ENCODE measurements at regions not wholly inside any gene's neighbourhood (a gene's known extent, or its start where the extent isn't known, plus 50 kb on each side); places are given as distances from the start of the nearest gene placed in this dataset.

GRCh38 chr3:161731968-161732367 lies 235.4 kb downstream of the OTOL1 start:
- no peaks in the 10 kb centered on the region for H3K36me3 ChIP-seq
- intact Hi-C loops (cut with DNase I; ENCODE audit: low total_unique reads) = no loop called here
- no peak overlapping the region for H3K4me3 ChIP-seq
- no peak for DNase-seq
- no peak overlapping the region for H3K27ac ChIP-seq
- TF ChIP-seq CTCF (IDR thresholded peaks at IDR 0.05) = no peak
- no peaks in the 10 kb centered on the region for H3K9me3 ChIP-seq
- H3K4me1 ChIP-seq = no peaks in the 10 kb centered on the region
- no peaks in the 10 kb centered on the region for H3K27me3 ChIP-seq

GRCh38 chr3:161737171-161737570 lies 240.6 kb downstream of the OTOL1 start:
- H3K27ac ChIP-seq = no peak overlapping the region

GRCh38 chr3:161740421-161740820 lies 243.8 kb downstream of the OTOL1 start:
- no peaks in the 10 kb centered on the region for H3K36me3 ChIP-seq
- no peak overlapping the region for H3K27ac ChIP-seq
- H3K9me3 ChIP-seq = no peaks in the 10 kb centered on the region
- no peak overlapping the region for H3K4me3 ChIP-seq
- no peaks in the 10 kb centered on the region for H3K27me3 ChIP-seq
- no peaks in the 10 kb centered on the region for H3K4me1 ChIP-seq
- intact Hi-C loops (cut with DNase I; ENCODE audit: low total_unique reads) = no loop called here
- DNase-seq = no peak
- TF ChIP-seq CTCF (IDR thresholded peaks at IDR 0.05) = no peak

More at GRCh38 chr3:161737171-161737570, 240.6 kb downstream of the OTOL1 start:
- H3K36me3 ChIP-seq = no peaks in the 10 kb centered on the region
- no peak for DNase-seq
- H3K4me3 ChIP-seq = no peak overlapping the region
- H3K4me1 ChIP-seq = no peaks in the 10 kb centered on the region
- no peaks in the 10 kb centered on the region for H3K27me3 ChIP-seq
- H3K9me3 ChIP-seq = no peaks in the 10 kb centered on the region
- TF ChIP-seq CTCF (IDR thresholded peaks at IDR 0.05) = no peak
- intact Hi-C loops (cut with DNase I; ENCODE audit: low total_unique reads) = no loop called here

GRCh38 chr3:161744366-161744765 lies 247.8 kb downstream of the OTOL1 start:
- no peaks in the 10 kb centered on the region for H3K9me3 ChIP-seq
- TF ChIP-seq CTCF (IDR thresholded peaks at IDR 0.05) = no peak
- H3K36me3 ChIP-seq = no peaks in the 10 kb centered on the region
- no peaks in the 10 kb centered on the region for H3K4me1 ChIP-seq
- H3K27ac ChIP-seq = no peak overlapping the region
- no peaks in the 10 kb centered on the region for H3K27me3 ChIP-seq
- H3K4me3 ChIP-seq = no peak overlapping the region
- intact Hi-C loops (cut with DNase I; ENCODE audit: low total_unique reads) = no loop called here
- DNase-seq = no peak

- Histone ChIP-seq H3K9me3 (no peaks in the 10 kb centered on the region), H3K36me3 (no peaks in the 10 kb centered on the region), H3K27me3 (no peaks in the 10 kb centered on the region), H3K4me3 (no peak overlapping the region), H3K4me1 (no peaks in the 10 kb centered on the region), H3K27ac (no peak overlapping the region)
- intact Hi-C loops (cut with DNase I; ENCODE audit: low total_unique reads) = no loop called here
- DNase-seq = no peak
- TF ChIP-seq CTCF (IDR thresholded peaks at IDR 0.05) = no peak
Measured at GRCh38 chr3:161745741-161746140, 249.1 kb downstream of the OTOL1 start.

GRCh38 chr3:161748049-161748448 lies 251.4 kb downstream of the OTOL1 start:
- no peak for TF ChIP-seq CTCF (IDR thresholded peaks at IDR 0.05)
- no peak for DNase-seq
- Histone ChIP-seq H3K4me1 (no peaks in the 10 kb centered on the region), H3K36me3 (no peaks in the 10 kb centered on the region), H3K4me3 (no peak overlapping the region), H3K9me3 (no peaks in the 10 kb centered on the region), H3K27ac (no peak overlapping the region), H3K27me3 (no peaks in the 10 kb centered on the region)
- intact Hi-C loops (cut with DNase I; ENCODE audit: low total_unique reads) = no loop called here

Data from tibial artery (tissue), 4 donors.